SU-DHL-6 (cell line): ENCODE measurements at regions not wholly inside any gene's neighbourhood (a gene's known extent, or its start where the extent isn't known, plus 50 kb on each side); places are given as distances from the start of the nearest gene placed in this dataset.

Experiments used
- H2AFZ ChIP-seq: fragments of 200-600 bp; sonication (generic); 2 replicates; pipeline ENCODE4 v1.6.1; 2014; ENCODE audit warnings: low read depth, mild to moderate bottlenecking, moderate library complexity, mixed read lengths, antibody characterized with exemption, low read length; ENCODE audit not compliant: severe bottlenecking
- H3F3A ChIP-seq: fragments of 200-600 bp; shearing (Covaris generic); 2 replicates; pipeline ENCODE4 v1.6.0; 2016; ENCODE audit warnings: antibody characterized with exemption, mild to moderate bottlenecking; ENCODE audit not compliant: insufficient read depth
- H3K27ac ChIP-seq: fragments of 200-600 bp; sonication (generic); 2 replicates; pipeline ENCODE4 v1.5.1; 2016; ENCODE audit warnings: low read depth, mild to moderate bottlenecking, low read length, moderate library complexity, mixed read lengths
- H3K27me3 ChIP-seq: fragments of 200-600 bp; sonication (generic), shearing (Covaris generic); 2 replicates; pipeline ENCODE4 v1.6.0; 2014; ENCODE audit warnings: mild to moderate bottlenecking, low read length
- H3K36me3 ChIP-seq: fragments of 200-600 bp; sonication (generic); 2 replicates; pipeline ENCODE4 v1.6.1; 2014; ENCODE audit warnings: mild to moderate bottlenecking, low read length, mixed read lengths
- H3K4me2 ChIP-seq: fragments of 300-600, 200-600 bp; shearing (Covaris generic), sonication (generic); 2 replicates; pipeline ENCODE4 v1.6.0; 2014; ENCODE audit warnings: low read length, low read depth, mild to moderate bottlenecking; ENCODE audit not compliant: poor library complexity, severe bottlenecking
- H3K4me3 ChIP-seq: fragments of 200-600 bp; sonication (generic); 2 replicates; pipeline ENCODE4 v1.5.1; 2014; ENCODE audit warnings: antibody characterized with exemption, low read length, mild to moderate bottlenecking, mixed read lengths; ENCODE audit not compliant: insufficient read depth, poor library complexity, severe bottlenecking
- H3K79me2 ChIP-seq: fragments of 200-600 bp; sonication (generic); 2 replicates; pipeline ENCODE4 v1.6.1; 2014; ENCODE audit warnings: mild to moderate bottlenecking, low read length, moderate library complexity; ENCODE audit not compliant: insufficient read depth
- H3K9ac ChIP-seq: fragments of 200-600 bp; sonication (generic); 2 replicates; pipeline ENCODE4 v1.7.0; 2014; ENCODE audit warnings: mild to moderate bottlenecking, low read length
- H3K9me2 ChIP-seq: fragments of 200-600 bp; sonication (generic); replicated peaks from 2 replicates; pipeline ENCODE4 v1.6.1; 2014; ENCODE audit warnings: low read length; ENCODE audit not compliant: insufficient read depth
- H3K9me3 ChIP-seq: fragments of 200-600 bp; sonication (generic); 2 replicates; pipeline ENCODE4 v1.6.1; 2014; ENCODE audit warnings: low read length, mixed read lengths; ENCODE audit not compliant: insufficient read depth
- H4K20me1 ChIP-seq: fragments of 200-600 bp; sonication (generic); 2 replicates; pipeline ENCODE4 v1.6.1; 2014; ENCODE audit warnings: low read depth, mild to moderate bottlenecking, antibody characterized with exemption, low read length, moderate library complexity, mixed read lengths
- EZH2phosphoT487 ChIP-seq: fragments of 200-600 bp; sonication (generic), shearing (Covaris generic); conservative IDR thresholded peaks from 2 replicates; pipeline ENCODE4 v1.6.1; 2018; ENCODE audit warnings: mild to moderate bottlenecking, antibody characterized with exemption, low read length, moderate library complexity, mixed read lengths
- TF ChIP-seq, protein P1 (sequence below): fragments of 200-600 bp; sonication (generic); IDR thresholded peaks from one replicate; pipeline ENCODE4 v1.5.1; 2017; ENCODE audit warnings: antibody characterized with exemption, mild to moderate bottlenecking, low read length, moderate library complexity; ENCODE audit not compliant: insufficient read depth, poor library complexity, severe bottlenecking

GRCh38 chr21:33989440-33989839, 73.8 kb upstream of the ATP5PO start:
- Histone ChIP-seq H3K36me3 (no peaks in the 10 kb centered on the region), H4K20me1 (no peaks in the 10 kb centered on the region), H3K27ac (no peak overlapping the region), H3K79me2 (no peaks in the 10 kb centered on the region), H2AFZ (no peak overlapping the region), H3K27me3 (no peaks in the 10 kb centered on the region), H3K4me3 (no peak overlapping the region), H3K4me2 (no peak overlapping the region), H3K9me3 (peaks cover 7% of the 10 kb centered on the region; the same call in 1 of the 2 replicates), H3F3A (no peaks in the 10 kb centered on the region), H3K9ac (no peak overlapping the region), H3K9me2 (no peaks in the 10 kb centered on the region)
- no peak for TF ChIP-seq EZH2phosphoT487
- TF ChIP-seq, protein P1, sequence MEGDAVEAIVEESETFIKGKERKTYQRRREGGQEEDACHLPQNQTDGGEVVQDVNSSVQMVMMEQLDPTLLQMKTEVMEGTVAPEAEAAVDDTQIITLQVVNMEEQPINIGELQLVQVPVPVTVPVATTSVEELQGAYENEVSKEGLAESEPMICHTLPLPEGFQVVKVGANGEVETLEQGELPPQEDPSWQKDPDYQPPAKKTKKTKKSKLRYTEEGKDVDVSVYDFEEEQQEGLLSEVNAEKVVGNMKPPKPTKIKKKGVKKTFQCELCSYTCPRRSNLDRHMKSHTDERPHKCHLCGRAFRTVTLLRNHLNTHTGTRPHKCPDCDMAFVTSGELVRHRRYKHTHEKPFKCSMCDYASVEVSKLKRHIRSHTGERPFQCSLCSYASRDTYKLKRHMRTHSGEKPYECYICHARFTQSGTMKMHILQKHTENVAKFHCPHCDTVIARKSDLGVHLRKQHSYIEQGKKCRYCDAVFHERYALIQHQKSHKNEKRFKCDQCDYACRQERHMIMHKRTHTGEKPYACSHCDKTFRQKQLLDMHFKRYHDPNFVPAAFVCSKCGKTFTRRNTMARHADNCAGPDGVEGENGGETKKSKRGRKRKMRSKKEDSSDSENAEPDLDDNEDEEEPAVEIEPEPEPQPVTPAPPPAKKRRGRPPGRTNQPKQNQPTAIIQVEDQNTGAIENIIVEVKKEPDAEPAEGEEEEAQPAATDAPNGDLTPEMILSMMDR = no peak

GRCh38 chr21:33988237-33989017, 72.8 kb upstream of the ATP5PO start:
- Histone ChIP-seq H3F3A (no peaks in the 10 kb centered on the region), H3K36me3 (no peaks in the 10 kb centered on the region), H3K9ac (no peak overlapping the region), H3K9me2 (no peaks in the 10 kb centered on the region), H3K4me3 (no peak overlapping the region), H3K4me2 (no peak overlapping the region), H3K27me3 (no peaks in the 10 kb centered on the region), H3K27ac (no peak overlapping the region), H3K79me2 (no peaks in the 10 kb centered on the region), H4K20me1 (no peaks in the 10 kb centered on the region), H3K9me3 (peaks cover 7% of the 10 kb centered on the region; the same call in 1 of the 2 replicates), H2AFZ (peak overlapping the region; percentile 64)
- TF ChIP-seq, protein P1 = no peak
- TF ChIP-seq EZH2phosphoT487 = no peak

DNA sequence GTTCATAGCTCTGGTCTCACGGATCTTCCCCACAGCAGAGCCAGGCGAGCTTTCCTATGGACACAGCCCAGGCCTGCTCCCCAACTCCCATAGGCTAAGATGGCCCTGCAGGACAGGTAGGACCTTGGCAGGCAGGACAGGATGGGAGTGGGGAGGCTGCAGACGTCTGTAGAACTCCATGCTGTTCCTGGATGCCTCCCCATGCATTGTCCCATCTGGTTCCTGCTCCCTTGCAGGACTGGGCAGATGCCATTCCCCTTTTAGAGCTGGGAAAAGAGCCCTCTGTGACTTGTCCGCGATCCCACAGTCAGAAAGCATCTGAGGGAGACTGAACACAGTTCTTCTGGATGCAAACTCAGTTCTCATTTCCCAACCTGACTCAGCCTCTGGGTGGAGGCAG, 71.9 kb upstream of the ATP5PO start:
- Histone ChIP-seq H3K9me2 (no peaks in the 10 kb centered on the region), H3K79me2 (no peaks in the 10 kb centered on the region), H3F3A (no peaks in the 10 kb centered on the region), H3K4me3 (no peak overlapping the region), H4K20me1 (no peaks in the 10 kb centered on the region), H3K27me3 (no peaks in the 10 kb centered on the region), H3K4me2 (no peak overlapping the region), H3K9ac (no peak overlapping the region), H3K9me3 (no peaks in the 10 kb centered on the region), H3K36me3 (no peaks in the 10 kb centered on the region), H3K27ac (no peak overlapping the region), H2AFZ (no peak overlapping the region)
- TF ChIP-seq, protein P1 = no peak
